Activated CD4-positive, CD25-positive, alpha-beta regulatory T cell treated with anti-CD3 and anti-CD28 coated beads, Interleukin-2, amount 50 U/mL, for 72 hours (primary cell): ENCODE measurements at regions not wholly inside any gene's neighbourhood (a gene's known extent, or its start where the extent isn't known, plus 50 kb on each side); places are given as distances from the start of the nearest gene placed in this dataset.
A peak's percentile ranks its signal among the peaks of the same experiment; 100 is the strongest.

ENCODE experiments used
- DNase-seq: peaks from one replicate; pipeline ENCODE4 v3.0.0; 2021

DNA sequence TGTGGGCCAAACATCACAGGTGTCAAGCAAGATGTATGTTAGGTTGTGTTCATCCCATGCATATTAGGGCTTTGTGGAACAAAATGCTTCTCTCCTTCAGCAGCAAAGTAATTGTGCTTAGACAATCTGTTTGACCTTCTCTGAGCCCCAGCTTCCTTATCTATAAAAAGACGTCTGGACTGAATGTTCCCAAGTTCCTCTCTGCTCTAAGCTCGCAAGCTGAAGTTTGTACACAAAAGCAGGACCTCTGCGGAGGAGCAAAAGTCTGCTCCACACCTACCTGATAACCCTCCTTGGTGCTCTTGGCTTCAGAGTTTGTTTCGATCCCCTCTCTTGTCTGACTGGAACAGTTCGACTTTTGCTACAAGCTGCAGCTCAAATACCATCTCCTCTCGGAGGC is 95.7 kb upstream of the UBL3 start:
- no peak for DNase-seq

DNA sequence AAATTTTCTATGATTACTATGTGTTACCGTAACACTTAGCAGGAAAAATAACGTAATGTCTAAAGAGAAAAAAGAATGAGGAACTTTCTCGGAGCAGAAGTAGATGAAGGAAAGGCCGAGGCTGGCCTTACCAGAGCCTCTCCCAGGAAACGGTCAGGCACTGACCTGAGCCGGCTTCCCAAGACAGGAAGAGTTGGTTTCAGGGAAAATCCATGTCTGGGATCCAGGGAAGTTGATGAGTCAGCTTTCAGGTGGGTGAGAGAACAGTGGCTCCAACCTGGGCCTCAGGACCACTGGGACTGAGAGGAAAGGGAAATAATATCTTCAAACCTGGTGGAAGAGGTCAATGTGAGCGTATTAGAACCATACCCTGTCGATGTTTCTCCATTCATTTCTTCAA is 93.3 kb upstream of the UBL3 start:
- no peak for DNase-seq

DNA sequence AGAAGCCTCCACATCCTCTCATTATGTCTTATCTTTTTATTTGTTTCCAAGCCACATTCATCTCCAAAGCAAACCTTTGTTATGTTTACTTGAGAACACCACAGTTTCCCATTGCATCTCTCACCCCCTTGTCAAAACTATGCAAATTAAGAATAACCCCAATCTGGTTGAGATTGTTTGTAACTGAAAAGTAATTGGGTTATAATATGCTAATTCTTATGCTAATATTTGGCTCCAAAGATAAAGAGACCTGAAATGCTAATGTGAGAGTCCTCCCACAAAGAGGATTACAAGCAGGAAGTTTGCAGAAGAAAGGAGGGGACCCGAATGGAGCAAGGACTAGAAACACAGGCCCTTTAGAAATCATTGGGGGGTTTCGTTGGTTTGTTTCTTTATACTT is 92.9 kb upstream of the UBL3 start:
- DNase-seq, result no peak

DNA sequence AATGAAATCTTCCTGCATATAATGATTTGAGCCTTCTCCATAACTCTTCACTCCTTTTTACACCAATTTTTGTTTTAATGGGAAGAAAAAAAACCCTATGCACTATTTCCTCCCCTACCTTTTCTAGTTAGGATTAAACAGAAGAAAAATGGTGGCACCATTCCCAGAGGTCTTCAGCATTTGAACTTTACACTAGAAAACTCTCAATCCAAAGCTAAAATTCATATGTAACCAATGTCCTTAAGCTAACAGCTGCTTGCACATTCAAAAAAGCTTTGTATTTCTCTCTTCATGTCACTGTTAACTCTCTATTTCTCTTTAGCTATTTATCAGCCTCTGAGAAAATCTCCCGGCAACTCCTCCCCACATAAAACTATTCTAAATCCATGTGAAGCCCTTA is 90.3 kb upstream of the UBL3 start:
- DNase-seq, result no peak

DNA sequence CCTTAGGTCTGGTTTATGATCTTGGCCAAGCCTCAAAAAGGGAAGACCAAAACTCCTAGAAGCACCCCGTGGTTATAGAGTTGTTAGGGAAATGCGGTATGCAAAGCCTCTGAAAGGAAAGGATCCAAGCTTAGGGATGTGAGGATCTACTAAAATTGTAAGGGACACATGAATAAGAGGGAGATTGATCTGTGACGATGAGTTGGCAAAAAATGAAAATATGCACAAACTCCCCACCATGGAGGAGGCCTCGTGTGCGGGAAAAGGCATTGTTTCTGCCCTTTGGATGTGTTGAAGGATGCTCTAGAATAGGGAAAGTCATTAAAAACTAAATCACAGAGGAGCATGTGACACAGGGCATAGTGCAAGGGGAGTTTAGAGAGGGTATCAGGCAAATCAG is 88.7 kb upstream of the UBL3 start:
- no peak for DNase-seq

DNA sequence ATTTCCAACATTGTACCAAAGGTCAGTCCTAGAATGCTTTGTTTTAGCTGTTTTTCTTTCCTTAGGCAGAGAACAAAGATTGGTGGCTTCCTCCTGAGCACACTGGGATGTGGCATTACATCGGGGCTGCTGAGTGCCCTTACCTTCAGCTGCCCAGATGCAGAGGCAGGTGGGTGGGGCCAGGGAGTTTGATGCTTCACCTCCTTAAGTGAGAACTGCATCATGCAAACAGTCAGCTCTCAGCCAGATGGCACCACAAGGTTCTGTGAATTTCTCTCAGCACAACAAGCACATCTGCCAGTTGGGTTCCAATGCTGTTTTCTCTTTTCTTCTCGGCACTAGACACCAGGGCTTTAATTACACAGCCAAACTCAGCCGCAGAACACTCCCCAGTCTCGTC is 87.4 kb upstream of the UBL3 start:
- no peak for DNase-seq

DNA sequence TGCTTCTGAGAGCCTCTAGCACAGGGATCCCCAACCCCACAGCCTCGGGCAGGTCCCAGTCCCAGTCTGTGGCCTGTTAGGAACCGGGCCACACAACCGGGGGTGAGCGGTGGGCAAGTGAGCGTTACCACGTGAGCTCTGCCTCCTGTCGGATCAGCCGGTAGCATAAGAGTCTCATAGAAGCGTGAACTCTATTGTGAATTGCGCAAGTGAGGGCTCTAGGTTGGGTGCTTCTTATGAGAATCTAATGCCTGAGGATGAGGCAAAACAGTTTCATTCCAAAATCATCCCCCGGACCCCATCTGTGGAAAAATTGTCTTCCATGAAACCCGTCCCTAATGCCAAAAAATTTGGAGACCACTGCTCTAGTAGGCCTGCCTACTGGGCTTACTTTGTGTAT is 87.0 kb upstream of the UBL3 start:
- no peak for DNase-seq

DNA sequence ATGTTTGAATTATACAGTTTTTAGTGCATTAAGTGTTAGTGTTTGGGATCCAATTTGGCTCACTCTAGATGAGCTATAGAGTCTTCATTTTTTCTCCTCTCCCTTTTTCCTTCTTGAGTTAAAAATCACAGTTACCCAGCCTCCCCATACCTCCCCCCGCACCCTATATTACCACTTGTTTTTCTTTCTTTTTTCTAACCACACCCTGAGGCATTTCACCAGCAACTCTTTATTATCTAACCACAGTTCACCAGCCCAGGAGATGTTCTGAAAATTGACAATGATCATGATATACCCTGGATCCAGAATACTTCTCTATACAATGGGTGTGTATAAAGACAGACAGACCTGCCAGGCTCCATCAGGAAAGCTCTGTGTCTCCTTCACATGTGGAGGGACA is 86.5 kb upstream of the UBL3 start:
- no peak for DNase-seq

DNA sequence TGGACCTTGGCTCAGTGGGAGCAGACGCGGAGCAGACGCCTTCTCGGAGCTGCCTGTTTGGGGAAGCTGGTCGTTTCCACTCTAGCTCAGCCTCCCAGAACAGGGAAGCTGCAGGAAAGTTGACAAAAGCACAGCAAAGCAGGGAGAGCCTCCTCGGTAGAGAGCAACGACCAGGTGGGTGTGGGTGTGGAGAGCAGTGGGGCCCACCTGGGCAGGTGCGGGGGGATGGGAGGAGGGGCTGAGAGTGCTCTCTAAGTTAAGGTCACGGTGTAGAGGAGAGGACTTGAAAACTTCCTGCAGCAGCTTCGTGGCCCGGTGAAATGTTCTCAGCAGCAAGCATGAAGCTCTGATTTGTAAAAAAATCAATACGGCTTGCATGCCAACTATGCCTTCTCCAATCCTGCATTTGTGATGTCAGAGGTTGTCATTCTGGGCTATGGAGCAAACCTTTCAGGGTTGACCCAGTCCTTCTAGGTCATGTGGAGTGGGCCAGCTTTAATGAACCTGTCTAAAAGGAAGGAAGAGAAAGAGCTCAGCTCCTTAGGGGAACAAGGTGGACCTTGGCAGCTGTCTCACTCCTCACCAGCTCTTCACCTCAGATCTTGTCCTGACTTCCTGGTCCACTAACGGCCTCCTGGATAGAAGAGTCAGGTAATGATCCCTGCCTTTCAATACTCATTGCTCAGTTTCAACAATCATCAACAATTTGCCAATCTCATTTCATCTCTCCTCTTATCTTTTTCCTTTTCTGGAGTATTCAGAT is 85.8 kb upstream of the UBL3 start:
- DNase-seq, result no peak

DNA sequence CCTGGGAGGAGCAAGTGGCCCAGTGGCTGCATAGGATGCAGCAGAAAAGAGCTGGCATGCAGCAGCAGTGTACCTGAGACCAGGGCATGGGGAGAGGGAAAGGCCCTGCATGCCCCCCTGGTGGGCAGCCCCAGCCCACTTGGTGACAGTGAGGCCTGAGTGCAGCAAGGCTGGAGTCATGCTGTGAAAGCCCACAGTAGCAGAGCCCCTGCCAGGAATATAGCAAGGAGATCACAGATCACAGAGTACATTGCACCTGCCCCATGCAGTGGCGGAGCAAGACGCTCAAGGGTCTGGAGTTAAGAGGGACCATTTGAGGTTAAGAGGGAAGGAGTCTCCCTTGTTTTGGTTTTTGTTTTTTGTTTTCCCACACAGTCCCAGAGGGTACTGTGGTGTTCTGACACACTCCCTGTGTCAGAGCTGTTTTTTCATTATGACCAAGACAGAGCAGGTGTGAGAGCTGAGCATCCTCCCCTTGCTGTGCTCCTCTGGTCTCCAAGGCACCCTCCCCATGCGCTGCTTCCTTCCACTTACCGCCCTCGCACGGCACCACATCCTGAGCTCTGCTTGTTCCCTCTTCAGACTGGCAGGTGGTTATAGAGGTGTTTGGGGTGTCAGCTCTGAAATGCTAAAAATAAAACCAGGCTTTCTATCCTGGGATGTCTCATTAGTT is 85.0 kb upstream of the UBL3 start:
- peak; percentile 68 for DNase-seq

DNA sequence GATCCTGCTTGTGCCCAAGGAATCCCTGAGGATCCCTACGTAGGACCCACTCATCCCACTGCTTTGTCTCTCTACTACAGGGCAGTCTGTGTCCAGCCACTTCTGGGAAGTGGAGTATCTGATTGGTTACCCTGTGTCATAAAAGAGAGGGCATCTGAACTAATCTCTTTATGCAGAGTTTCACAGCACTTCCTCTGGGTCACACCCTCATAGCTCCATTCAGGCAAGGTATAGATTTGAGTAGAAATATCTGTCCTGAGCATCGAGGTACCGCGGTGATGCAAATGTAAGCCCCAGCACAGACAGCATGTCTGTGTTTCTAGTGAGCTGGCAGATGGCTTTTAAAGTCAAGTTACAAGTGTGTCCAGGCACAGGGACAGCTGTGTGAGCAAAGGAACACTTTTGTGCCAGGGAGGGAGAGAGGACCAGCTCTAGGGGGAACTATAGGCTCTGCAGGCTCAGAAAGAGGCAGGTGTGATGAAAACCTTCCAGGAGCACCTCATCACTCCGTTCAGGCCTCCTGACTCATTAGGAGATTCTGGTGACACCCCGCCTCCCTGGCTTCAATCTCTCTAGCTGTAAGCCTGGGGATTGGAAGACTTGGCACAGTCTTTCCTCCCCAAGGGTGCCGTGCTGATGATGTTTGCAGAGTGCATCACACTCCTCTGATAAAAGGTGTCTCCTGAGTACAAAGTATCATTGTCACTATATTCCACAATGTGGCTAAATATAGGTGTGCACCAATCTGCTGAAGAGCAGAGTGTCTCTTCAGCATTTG is 84.3 kb upstream of the UBL3 start:
- no peak for DNase-seq

DNA sequence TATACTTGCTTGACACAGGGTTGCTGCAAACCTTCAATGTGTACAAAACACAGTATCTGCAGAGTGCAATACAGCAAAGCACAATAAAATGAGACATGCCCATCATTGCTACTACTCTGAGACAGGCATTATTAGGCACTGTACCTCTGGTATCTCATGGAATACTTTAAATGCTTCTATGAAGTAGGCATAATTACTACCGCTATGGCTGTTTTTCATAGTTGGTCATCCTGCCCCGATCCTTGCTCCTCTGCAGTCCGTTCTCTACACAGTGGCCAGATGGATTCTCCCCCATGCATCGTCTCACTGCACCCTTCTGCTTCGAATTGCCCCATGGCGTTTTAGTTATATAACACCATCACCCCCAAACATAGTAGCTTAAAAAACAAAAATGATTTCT is 83.0 kb upstream of the UBL3 start:
- no peak for DNase-seq

DNA sequence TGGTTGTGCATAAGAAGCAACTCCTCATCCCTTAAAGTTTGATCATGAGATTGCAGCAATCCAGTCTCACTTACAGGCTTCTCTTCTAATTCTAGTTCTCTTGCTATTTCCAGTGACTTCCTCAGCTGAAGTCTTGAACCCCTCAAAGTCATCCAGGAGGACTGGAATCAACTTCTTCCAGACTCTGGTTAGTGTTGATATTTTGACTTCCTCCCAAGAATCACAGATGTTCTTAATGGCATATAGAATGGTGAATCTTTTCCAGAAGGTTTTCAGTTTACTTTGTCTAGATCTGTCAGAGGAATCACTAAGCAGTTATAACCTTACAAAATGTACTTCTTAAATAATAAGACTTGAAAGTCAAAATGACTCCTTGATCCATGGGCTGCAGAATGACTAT is 81.3 kb upstream of the UBL3 start:
- no peak for DNase-seq

DNA sequence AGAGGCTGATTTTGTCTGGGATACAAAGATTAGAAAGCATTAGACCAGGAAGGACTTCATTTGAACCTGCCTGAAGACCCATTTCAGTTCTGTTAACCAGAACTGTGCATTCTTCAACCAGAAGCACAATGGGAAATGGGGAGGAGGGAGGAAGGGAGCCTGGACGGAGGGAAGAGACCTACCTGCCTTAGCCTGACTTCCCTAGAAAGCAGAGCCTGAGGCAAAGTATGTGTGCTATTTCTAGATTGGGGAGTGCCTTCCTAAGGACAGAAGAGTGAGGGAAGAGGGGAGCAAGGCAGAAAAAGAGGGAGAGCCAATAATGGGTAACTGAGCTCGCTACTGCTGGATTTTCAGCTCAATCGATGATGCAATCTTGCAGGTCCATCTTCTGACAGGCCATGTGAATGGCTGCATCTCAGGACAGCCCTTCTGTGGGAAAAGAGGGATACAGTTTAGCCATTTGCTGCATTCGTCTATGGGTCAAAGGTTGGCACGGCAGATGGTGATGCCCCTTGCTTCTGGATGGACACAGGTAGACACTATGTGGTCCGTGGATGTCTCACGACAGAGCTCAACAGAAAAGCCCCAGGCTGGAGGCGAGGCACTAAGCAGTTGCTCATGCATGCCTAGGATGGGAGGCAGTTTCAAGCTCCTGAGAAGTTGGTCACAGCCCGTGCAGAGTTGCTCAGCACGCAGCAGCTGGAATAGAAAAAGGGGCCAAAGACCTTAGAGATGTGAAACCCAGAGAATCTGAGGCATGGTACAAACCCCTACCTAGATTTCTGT is 78.8 kb upstream of the UBL3 start:
- no peak for DNase-seq

DNA sequence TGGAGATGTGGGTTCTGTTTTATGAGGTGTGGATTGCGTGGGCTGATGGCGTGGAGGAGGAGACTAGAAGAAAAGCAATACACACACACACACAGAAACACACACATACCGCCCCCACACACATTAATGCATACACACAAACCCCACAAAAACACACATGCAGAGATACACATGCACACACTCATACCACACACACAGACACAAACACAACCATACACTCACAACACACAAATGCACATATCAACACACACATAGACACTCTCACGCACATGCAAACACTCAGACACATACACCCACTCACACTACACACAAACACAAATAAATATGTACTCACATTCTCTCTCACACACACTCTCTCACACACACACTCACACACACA is 75.7 kb upstream of the UBL3 start:
- DNase-seq, result no peak

DNA sequence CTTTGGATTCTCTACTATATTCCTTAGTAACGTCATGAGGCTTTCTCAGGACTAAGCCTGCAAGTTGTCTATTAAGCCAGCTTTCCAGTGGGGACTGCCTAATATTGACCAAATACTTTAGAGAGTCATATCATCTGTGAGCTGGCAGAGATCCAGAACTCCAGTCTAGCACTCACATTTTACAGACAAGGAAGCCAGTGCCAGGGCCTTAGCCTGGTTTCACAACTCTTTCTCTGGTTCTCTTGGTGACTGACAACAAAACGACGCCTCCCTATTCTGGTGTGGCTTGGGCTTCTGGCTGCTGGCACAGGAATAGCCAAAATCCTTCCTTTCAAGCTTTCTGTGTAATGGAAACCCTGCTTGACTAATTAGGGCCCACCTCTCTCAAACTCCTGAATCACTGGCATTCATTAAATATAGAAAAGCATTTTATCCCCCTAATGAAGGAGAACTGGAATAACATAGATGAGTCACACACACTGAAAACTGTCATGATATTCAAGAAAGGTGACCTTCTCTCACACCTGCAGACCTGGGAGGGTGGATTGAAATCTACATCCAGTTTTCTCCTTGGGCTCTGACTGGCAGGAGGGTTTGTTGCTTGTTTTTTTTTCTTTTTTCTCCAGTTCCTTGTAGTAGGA is 75.2 kb upstream of the UBL3 start:
- no peak for DNase-seq

DNA sequence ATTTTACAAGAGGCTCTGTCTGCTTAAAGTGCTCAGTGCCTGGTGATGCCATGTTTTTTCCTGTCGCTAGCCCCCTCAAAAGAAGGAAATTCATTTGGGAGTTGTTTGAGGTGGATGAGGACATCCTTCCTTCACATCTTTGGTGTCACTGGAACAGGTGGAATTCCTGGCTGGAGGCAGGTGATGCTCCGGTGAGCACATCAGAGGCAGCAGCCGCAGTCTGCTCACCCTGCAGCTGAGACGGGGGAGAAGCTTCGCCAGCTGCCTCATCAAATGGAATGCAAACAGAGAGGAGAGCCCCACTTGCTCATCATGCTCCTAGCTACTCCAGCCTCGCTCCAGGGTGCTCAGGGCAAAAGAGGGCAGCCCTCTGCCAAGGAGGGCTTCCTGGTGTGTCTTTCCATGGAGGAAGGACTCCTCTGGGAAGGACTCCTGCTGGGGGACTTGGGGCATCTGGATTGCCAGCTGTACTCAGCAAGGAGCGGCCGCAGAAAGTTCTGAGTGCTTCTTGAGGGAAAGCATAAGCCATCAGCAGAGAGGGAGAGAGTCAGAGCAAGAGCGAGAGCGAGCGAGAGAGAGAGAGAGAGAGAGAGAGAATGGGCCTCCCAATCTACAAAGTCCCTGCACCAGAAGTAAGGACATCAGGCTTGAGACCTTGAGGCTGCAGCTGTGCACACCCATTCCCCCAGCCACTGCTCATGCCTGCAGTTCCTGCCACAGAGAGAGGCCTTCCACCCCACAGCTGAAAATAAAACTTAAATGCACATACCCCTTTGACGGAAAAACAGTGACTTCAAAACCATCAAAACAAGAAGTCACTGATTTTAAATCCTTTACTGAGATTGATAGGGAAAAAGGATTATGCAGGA is 74.3 kb upstream of the UBL3 start:
- DNase-seq, result no peak

DNA sequence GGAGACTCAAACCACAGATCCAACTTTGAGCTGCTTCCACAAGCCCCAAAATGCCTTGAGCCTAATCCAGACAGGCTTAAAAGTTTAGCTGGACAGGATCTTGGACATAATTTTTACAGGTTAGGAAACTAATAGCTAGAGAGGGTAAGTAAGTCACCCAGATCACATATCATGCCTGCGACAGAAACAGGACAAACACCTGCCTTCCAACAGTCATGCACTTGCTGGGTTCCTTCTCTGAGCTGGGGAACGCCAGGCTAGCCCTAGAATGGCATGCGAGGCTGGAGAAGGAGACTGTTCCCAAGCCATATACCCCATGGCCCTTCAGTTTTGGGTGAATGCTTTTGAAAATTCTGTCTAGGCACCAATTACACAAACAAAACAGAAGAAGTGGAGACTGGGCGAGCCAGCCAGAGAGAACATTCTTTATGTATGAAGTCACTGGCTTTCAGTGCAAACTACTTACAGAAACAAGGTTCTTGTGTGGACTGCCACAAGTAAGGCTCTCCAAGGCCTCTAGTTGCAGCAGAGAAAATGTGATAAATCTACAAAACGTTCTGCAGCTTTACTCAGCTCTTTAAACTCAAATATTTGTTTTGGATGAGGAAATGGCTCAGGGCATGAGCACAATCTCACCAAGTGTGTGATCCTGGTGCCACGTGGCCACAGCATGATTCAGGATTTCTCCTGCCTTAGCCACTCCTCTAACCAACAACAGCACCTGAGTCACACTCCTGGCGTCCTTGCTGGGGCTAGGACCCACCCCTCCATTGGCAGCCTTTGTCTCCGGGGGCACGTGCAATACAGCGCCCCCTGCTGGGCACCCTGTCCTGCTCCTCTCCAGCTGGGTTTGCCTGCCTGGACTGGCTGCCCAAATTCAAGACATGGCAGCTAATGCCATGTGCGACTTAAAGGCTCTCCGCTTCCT is 73.4 kb upstream of the UBL3 start:
- peak; percentile 66 for DNase-seq

DNA sequence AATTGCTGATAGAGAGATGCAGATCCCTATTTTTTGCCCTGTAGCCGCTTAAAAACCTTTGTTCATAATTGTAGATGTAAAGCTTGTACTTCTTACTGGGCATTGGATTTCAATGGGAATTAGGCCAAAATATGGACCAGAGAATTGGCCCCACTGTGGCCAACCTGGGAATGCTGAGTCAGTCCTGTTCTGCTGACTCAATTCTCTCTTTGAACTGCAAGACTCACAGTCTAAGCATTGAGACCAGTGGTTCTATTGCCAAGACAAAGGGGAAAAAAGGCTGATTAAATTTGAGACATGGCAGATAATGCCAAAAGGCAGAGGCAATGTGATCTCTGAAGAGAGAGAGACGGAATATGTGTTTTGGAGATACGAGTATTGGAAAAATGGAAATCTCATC is 72.5 kb upstream of the UBL3 start:
- DNase-seq, result no peak

DNA sequence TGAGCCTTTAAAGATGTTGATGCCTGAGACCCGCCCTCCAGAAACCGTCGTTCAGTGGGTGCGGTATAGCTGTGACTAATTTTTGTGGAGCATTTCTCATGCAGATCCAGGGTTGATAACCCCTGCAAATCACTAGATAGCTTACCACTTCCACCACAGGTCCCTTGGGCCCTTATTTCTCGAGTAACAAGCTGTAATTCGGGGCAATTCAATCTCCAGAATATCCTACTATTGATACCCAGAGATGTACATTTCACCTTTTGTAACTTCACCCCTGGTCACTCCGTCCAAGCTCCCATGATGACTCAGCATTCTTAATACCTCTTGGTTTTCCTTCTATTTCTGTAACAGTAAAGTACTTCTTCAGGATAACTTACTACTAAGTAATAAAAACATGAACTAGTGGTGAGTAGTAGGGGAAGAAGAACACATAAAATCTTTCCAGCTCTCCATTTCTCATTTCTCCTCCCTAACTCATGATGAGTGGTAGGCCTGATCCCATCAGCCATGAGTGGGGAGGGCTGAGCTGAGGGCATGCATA is 71.9 kb upstream of the UBL3 start:
- no peak for DNase-seq
